HG03439 (cell line): ENCODE measurements at regions not wholly inside any gene's neighbourhood (a gene's known extent, or its start where the extent isn't known, plus 50 kb on each side); places are given as distances from the start of the nearest gene placed in this dataset.

ENCODE experiments used
- ATAC-seq: cut with Tn5 transposase; IDR thresholded peaks from one replicate; pipeline ENCODE4 v1.9.1; 2021; ENCODE audit warnings: mild to moderate bottlenecking, moderate library complexity; ENCODE audit not compliant: unreplicated experiment

DNA sequence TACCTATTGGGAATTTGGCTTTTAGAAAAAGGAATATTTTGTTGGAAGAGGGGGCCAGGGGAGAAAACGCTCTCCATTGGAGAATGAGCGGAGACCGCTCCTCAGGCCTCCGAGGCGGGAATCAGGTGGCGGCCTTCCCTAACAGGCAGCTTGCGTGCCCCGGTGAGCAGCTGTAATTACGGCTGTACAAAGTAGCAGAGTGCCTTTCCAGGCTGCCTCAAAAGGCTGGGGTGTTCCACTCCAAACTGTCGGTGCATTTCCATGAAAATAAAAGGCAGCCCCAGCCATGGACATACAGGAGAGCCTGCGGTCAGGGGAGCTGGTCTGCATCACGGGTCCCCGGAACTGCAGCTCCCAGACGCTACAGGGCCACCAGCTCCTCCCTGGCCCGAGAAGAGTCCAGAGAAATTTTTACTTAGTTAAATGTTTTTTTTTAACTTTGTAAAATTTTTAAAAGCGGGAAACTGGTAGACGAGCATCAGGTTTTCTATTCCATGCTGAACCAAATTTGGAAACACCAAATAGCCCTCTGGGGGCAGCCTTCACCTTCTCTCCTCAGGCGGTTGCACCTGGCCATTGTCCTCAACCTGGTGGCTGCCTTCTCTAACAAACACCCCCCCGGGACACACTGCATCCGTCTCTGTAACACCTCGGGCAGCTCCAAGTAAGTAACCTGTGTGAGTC, 209.3 kb upstream of the SALL3 start:
- no peak for ATAC-seq

DNA sequence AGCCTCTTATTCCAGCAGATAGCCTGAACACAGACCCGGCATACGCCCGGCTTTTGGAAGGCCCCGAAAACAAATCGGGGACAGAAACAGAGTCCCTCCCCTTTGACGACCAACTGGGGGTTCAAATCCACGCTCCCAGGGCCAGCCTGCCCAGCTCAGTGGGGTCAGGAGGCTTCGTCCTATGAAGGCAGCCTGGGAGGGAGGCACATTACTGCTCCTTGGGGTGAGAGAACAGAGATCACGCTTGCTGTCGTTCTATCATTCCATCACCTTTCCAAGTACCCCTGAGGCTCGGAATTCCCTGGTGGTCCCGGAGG, 208.8 kb upstream of the SALL3 start:
- no peak for ATAC-seq

DNA sequence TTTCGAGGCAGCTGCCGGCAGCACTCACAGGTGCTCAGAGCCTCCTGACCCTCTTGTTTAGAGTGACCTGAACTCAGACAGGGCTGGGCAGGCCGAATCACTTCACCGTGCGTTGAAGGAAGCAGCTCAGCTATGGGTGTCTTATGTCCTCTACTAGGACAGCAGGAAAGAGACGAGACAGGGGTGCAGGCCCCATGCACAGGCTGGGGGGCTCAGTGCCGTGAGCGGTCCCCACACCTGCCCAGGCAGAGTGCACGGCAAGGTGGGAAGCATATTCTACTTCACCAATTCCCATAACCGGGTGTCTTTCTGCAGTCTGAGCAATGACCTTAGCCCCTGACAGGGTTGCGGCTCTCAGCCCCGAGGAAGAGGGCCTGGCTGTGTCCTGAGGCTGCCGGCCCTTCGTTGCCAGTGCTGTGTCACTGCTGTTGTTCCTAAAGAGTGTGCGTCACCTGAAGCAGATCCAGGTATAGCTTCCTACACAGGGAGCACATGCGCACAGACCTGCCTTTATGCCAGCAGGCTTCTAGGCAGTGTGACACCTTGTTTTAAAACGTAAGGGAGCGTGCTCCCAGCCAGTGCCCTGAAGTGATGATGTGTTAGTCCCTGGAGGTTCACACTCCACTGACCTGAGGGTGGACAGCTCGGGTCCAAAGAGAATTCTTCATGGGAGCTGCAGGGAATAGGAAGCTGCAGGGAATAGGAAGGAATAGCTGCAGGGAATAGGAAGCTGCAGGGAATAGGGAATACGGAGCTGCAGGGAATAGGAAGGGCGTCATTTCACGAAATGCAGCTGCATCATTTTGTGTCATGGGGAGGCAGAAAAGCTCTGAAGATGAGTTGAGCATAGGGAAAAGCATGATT, 207.9 kb upstream of the SALL3 start:
- ATAC-seq = no peak

DNA sequence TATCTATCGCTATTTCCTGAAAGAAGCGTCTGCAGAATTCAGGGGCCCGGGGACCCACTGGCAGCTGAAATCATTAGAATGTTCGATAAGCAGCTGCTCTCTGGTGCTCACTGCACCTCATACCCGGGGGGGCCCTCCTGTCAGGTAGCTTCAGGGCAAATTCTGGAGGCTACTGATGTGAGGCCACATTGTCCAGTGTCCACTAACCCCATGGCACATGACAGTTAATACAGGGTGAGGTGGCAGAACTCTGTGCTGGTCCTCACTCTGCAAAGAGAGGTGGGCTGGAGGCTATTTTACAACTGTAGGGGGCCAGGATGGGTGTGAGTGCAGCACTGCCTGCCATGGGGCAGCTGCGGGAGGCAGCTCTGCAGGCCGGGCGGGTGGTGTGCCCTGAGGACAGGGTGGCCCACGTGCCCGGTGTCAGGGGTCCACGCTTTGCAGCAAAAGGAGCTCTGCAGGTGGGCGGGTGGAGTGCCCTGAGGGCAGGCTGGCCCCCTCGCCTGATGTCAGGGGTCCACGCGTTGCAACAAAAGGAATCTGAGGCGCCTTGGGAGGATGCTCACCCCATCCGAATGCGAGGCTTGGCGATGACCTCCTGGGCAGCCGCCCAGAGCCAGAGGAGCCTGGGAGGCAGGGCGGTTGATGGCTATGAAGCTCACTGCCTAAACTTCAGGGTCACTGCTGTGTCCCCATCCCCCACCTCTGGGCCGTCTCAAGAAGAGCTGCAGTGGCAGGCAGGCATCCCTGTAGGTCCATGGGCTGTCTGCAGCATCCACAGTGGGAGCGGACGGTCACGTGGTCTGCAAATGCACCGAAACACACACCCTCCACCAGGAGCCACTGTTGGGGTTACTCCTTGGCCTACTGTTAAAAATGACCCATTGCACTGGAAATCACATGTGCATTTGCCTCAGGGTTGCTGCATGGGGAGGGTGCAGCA, 207.0 kb upstream of the SALL3 start:
- no peak for ATAC-seq

DNA sequence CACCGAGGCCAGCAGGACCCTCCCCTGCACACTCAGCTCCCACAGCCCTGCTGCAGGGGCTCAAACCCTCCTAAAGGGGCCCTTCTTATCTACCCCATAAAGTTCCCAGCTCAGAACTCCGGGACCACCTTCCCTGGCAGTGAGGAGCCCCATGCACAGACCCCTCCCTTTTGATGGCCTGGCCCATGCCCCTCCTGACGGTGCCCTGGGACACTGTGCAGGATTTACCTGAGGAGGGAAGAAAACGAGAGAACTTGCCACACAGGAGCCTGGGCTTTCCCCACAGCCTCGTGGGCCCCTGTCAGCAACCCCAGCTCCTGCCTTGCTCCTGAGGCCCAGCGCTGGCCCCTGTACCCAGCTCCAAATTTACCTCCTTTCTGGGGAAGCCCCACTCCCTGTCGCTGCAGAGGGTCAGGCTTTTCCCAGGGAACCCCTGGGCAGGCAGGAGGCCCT, 206.3 kb upstream of the SALL3 start:
- ATAC-seq = no peak

DNA sequence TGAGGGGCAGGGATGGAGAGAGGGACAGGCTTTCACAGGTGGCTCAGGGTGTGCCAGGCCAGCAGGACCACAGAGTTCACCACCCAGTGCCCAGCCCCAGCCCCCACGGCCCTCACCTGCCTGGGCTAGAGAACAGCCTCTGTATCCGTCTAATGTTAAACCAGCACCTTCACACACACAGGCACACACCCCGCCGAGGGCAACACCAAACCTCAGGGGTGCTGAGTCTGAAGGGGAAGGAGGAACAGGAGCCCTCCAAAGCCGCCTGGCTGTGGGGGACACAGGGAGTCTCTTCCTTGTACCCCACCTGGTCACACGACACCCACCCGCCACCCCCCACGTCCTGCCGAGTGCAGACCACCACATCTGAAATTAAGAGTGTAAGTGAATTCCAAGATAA, 205.8 kb upstream of the SALL3 start:
- ATAC-seq = no peak

DNA sequence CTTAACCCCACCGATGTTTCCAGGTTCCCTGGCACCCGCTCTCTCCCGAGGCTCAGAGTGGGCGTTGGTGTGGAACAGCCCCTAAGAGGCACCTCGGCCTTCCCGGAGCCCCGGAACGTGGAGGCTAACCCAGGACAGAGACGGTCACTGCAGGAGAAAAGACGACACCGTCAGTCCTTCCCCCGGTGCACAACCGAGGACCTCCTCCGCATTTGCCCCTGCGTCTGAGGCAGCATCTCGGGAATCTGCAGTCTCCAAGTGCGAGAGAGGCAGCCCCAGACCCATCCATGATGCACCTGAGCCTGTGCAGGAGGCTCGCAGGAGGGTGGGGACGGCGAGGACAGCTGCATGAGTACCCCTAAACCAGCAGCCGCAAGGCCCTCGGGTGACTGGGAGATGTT, 204.9 kb upstream of the SALL3 start:
- no peak for ATAC-seq

DNA sequence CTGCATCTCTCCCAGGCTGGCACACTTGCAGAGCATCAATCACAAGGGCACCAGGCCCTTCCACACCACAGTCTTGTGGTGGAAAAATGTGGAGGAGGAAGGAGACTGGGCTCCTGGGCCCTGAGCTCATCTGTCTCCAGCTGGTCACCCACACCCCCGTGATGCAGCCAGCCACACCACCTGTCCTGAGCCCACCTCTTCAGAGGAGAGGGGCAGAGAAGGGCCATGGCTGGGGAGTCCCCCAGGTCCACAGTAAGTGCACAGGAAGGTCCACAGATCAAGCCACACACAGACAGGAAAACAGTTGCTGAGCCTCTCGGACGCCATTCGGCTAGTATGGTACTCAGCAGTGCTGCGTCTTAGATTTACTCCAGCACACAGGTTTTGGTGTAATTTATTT, 203.5 kb upstream of the SALL3 start:
- no peak for ATAC-seq

DNA sequence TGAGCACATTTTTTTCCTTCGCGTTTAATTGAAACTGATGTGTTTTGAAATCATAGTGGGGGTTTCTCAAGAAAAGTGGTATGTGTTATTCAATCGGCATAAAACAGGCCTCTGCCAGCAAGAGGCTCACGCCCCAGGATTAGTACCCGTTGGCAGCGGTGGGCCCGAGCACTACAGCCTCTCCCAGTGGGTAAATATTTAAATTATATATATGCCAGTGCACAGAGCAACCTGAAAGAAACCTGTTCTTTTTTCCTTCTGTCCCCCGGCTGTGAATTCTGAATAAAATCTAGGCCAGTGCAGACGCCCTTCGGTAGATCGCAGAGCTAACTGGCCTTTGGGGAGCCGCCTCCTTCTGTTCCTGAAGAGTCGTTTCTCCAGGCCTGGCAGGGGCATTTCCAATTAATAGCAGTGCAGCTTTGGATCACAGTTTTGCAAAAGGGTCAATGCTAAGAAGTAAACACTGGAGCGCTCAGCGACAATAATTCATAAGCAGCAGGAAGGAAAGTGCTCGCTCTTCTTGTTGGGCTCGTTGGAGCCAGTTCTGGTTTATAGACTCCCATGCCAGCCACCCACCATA, 202.8 kb upstream of the SALL3 start:
- no peak for ATAC-seq

DNA sequence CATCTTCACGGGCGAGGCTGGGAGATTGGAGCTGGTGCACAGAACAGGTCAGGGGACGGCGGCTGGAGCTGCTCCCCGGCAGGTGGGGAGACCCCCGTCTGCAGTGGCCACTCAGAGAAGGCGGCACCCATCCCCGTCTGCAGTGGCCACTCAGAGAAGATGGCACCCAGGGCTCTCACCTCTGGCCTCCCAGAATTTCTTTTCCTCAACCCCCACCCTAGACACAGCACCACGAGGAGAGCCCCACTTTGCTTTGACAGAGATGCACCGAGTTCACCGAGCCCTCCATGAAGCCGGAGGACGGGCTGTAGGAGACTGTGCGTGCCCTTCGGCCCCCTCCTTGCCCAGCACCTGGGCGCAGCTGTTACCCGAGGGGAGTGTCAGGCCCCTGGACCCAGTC, 201.6 kb upstream of the SALL3 start:
- no peak for ATAC-seq

DNA sequence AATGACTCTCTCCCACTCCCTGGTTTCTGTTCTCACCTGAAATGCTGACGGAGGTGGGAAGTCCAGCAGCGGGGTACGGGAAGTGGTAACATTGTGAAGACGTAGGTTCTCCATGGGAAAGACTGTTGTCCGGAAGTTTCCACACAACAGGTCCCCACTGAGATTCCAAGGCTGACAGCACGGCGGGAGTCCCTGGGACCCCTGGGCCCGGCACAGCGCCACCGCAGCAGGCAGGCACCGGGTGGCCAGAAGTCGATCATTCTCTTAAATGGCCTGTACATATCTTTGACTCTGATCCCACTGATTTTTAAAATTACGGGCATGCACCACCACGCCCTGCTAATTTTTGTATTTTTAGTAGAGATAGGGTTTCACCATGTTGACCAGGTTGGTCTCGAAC, 201.0 kb upstream of the SALL3 start:
- ATAC-seq = no peak

DNA sequence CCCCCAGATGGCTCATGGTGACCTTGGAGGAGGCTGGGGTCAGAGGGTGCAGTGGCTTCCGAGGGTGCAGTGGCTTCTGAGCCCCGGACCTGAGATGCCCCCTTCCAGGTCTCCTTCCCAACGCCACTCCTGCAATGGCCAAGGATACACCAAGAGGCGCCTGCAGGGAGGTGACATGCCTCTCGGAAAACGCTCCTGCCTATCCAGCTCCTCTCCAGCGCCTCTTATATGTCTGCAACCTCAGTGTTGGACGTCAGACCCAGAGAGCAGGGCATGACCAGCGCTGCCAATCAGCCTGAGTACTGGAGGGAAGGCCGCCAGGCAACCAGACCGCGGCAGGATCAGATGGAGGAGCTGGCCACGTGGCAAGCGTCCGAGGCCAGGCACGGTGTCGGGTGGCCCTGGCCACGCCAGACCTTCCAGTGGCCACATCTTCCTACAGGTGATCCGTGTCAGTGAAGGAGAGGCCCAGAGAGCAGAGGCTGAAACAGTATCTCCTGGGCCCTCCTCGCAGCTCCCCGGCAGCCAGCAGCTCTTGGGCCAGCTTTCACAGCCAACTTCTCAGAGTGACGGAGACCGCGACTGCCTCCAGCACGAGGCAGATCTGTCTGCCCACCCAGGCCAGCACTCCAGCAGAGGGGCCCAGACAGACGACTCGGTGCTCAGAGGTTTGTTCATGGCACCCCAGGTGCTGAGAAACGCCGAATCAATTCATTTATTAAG, 199.5 kb upstream of the SALL3 start:
- ATAC-seq = no peak

DNA sequence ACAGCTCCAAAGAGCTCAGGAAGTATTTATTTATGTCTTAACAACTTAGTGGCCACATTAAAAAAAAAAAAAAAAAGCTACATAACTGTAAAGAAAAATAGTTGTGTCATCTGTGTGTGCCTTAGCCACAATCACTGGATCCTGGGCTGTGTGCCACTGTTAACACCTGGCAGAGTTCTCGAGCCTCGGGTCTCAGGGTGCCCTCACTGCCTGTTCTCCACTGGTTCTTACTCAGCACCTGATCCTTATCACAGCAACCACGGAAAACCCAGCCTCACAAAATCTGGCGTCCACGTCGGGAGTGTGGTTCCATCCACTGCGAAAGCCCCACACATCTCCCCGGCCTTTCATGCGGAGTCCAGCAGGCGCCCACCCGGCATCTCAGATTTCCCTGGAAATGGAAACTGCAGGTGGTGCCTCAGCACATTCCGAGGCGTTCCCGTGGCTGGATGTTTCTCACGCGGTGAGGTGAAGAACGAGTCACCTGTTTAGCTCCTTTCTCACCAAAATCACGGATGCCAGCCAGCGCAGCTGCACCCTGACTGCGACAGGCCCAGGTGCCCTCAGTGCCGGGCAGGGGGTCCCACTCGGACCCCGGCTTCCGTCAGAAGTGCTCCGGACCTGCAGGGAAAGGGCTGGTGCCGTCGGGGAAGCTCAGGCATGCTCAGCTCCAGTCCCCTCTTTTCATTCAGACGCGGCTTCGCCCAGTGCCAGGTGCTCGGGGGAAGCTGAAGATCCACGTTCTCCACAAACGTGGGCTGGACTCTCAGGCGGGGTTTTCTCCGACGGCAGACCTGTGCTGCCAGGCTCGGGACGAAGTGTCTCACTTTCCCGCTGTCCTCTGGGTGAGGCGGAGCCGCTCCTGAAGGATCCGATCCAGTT, 198.7 kb upstream of the SALL3 start:
- ATAC-seq = no peak

DNA sequence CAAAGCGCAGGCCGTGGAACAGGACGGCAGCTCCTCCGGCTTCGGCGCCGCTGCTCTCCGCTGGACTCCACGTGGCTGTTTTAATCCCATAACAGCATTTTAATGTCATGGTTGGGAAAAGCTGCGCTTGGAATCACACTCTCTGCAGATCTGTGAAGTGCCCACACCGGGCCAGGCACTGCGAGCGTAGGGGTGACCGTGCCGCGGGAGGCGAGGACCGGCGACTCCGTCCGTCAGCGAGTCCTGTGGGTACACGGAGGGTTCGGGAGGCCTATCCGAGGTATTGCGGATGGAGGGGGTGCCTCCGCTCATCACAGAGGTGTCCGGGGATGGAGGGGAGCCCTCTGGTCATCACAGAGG, 198.0 kb upstream of the SALL3 start:
- no peak for ATAC-seq

DNA sequence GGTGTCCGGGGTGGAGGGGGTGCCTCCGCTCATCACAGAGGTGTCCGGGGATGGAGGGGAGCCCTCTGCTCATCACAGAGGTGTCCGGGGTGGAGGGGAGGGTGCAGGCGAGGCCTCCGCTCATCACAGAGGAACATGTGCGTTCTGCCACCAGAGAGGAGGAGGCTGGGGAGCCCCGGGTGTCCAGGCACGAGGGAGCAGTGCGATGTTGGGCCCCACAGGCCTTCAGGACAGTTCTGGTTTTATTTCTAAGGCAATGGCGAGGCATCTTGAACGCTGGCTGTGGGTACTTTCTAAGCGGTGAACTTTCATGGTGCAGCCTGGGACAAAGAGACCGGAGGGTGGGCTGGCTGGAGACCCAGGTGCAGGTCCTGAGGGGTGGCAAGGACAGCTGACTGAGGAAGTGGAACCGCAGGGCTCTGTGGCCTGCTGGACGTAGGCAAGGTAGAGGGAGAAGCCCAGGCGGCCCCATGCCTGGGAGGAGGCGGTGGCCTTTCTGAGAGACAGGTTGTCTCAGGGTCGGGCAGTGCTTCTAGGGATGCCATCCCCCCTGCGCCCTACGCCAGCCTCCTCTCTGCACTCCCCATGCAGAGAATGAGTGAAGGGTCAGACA, 196.6 kb upstream of the SALL3 start:
- no peak for ATAC-seq

DNA sequence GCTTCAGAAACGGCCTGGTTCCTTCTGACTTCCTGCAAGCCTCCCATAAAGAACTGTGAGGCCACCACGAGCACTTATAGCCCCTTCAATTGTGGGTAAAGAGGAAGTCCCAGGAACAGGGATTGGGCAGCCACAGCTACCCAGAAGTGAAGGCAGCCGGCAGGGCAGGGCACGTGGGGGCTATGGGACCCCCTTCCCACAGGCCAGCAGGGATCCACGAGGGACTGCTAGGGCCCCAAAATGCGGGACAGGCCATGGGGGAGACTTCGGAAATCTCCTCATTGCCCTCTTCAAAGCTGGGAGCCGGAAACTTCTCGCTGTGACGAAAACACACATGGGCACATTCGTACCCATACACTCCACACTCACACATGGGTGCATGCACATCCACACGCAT, 196.1 kb upstream of the SALL3 start:
- ATAC-seq = no peak

DNA sequence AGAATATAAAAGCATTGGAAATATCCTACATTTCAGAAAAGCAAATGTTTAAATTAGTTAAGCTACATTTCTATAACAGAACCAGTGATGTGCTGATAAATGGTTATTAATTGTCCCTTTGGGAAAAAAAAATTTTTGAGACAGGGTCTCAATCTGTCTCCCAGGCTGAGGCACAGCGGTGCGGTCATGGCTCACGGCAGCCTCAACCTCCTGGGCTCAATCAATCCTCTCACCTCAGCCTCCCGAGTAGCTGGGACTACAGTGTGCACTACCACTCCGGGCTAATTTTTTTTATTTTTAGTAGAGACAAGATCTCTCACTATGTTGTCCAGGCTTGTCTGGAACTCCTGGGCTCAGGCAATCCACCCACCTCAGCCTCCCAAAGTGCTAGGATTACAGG, 194.8 kb upstream of the SALL3 start:
- no peak for ATAC-seq

DNA sequence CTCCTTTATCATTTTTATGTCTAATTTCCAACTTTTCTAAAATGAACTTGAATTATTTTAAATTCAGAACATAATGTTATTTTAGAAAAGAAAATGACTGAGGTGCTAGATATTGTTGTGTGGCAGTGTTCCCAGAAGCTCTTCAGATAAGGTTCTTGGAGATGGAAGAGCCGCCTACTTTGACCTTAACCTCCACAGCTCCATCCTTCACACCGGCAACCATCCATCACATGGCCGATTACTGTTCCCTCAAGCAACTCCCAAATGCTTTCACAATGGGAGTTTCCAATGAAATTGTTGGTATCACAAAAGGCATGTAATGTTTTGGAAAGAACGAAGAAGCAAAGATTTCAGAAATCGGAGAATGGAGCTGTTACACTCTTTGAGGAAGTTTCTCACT, 193.9 kb upstream of the SALL3 start:
- ATAC-seq = no peak

DNA sequence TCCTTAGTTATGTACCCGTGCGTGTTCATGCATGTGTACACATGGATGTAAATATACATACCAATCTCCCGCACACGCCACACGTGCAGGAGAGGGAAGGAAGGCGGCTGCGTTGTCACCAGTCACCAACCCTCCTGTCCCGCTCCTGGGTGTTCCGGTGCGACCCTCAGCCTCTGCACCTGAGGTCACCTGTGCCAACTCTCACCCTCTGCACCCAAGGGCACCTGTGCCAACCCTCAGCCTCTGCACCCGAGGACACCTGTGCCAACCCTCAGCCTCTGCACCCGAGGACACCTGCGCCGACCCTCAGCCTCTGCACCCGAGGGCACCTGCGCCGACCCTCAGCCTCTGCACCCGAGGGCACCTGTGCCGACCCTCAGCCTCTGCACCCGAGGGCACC, 192.8 kb upstream of the SALL3 start:
- no peak for ATAC-seq
